ENCODE measurements at regions not wholly inside any gene's neighbourhood (a gene's known extent, or its start where the extent isn't known, plus 50 kb on each side); places are given as distances from the start of the nearest gene placed in this dataset.

- DNase-seq, result no peak
These were observed 61.5 kb upstream of the STXBP5 start for GRCh38 chr6:147142684-147143245.

GRCh38 chr6:147149092-147149491, 55.1 kb upstream of the STXBP5 start:
- DNase-seq, result no peak

DNA sequence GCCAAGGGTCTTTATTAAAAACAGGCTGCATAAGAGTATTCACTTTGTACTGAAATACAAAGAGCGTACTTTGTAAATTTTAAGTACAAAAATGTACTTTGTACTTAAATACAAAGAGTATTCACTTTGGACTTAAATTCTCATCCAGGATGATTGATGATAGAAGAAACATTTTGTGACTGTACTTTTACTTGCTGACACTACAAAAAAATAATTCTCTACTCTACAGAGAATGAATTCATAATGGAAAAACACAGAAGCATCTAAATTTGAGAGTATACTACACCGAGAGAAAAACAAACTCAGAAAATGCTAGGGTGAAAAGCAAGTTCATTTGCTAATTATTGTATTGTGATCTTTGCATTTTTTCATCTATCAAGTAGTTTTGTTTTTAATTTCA, 54.4 kb upstream of the STXBP5 start:
- no peak for DNase-seq

GRCh38 chr6:147150293-147150692, 53.9 kb upstream of the STXBP5 start:
- DNase-seq, result no peak
